ENCODE measurements at regions not wholly inside any gene's neighbourhood (a gene's known extent, or its start where the extent isn't known, plus 50 kb on each side); places are given as distances from the start of the nearest gene placed in this dataset.

- no peak overlapping the region for H3K4me3 ChIP-seq (ENCODE audit: low read depth, low read length)
- no peak for TF ChIP-seq CTCF (IDR thresholded peaks at IDR 0.05; ENCODE audit: insufficient read depth, low read length)
- DNase-seq (ENCODE audit: low read depth) = no peak
Measured at GRCh38 chr2:23206650-23207049, 178.3 kb upstream of the KLHL29 start.

GRCh38 chr2:23207871-23208270, 177.1 kb upstream of the KLHL29 start:
- no peak for TF ChIP-seq CTCF (IDR thresholded peaks at IDR 0.05; ENCODE audit: insufficient read depth, low read length)
- peak; percentile 2 for DNase-seq (ENCODE audit: low read depth)
- H3K4me3 ChIP-seq (ENCODE audit: low read depth, low read length) = no peak overlapping the region

GRCh38 chr2:23208339-23208738, 176.6 kb upstream of the KLHL29 start:
- DNase-seq (ENCODE audit: low read depth) = no peak
- H3K4me3 ChIP-seq (ENCODE audit: low read depth, low read length) = no peak overlapping the region
- TF ChIP-seq CTCF (IDR thresholded peaks at IDR 0.05; ENCODE audit: insufficient read depth, low read length) = no peak

- DNase-seq (ENCODE audit: low read depth) = no peak
- no peak overlapping the region for H3K4me3 ChIP-seq (ENCODE audit: low read depth, low read length)
- no peak for TF ChIP-seq CTCF (IDR thresholded peaks at IDR 0.05; ENCODE audit: insufficient read depth, low read length)
Measured at GRCh38 chr2:23209059-23209458, 175.9 kb upstream of the KLHL29 start.

- TF ChIP-seq CTCF (IDR thresholded peaks at IDR 0.05; ENCODE audit: insufficient read depth, low read length) = no peak
- H3K4me3 ChIP-seq (ENCODE audit: low read depth, low read length) = no peak overlapping the region
- DNase-seq (ENCODE audit: low read depth) = no peak
Measured at GRCh38 chr2:23211987-23212583, 172.9 kb upstream of the KLHL29 start.

GRCh38 chr2:23213196-23213595, 171.8 kb upstream of the KLHL29 start:
- TF ChIP-seq CTCF (IDR thresholded peaks at IDR 0.05; ENCODE audit: insufficient read depth, low read length) = no peak
- no peak for DNase-seq (ENCODE audit: low read depth)
- no peak overlapping the region for H3K4me3 ChIP-seq (ENCODE audit: low read depth, low read length)

GRCh38 chr2:23215016-23215415, 170.0 kb upstream of the KLHL29 start:
- H3K4me3 ChIP-seq (ENCODE audit: low read depth, low read length) = no peak overlapping the region
- DNase-seq (ENCODE audit: low read depth) = no peak
- TF ChIP-seq CTCF (IDR thresholded peaks at IDR 0.05; ENCODE audit: insufficient read depth, low read length) = no peak

Measured in fibroblast of the aortic adventitia (primary cell).